ENCODE measurements at regions not wholly inside any gene's neighbourhood (a gene's known extent, or its start where the extent isn't known, plus 50 kb on each side); places are given as distances from the start of the nearest gene placed in this dataset.

DNA sequence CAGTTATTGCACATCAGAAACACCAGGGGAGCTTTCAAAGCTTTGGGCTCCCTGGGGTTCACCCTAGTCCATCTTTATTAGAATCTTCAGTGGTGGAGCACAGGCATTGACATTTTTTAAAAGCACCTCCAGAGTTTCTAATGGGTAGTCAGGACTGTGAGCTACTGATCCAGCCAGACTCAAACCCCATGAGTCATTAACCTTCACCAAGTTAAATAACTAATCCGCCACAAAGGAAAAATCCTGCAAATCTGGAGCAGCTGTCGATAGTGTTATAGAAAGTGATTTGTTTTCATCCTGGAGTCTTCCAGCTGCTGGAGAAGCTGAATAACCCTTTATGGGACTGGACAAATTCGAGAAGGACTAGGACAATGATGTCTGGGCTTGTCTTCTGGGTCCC, 93.2 kb upstream of the PIRT start:
- no peak for TF ChIP-seq HDGF (IDR thresholded peaks at IDR 0.05; ENCODE audit: borderline replicate concordance)
- no peak for TF ChIP-seq ZNF384 (IDR thresholded peaks at IDR 0.05)
- no peak for TF ChIP-seq SP1 (IDR thresholded peaks at IDR 0.05)
- no peak for TF ChIP-seq ARNT (IDR thresholded peaks at IDR 0.05)
- TF ChIP-seq BHLHE40 (IDR thresholded peaks at IDR 0.05; ENCODE audit: borderline replicate concordance): no peak
- TF ChIP-seq FOXM1 (IDR thresholded peaks at IDR 0.05; ENCODE audit: borderline replicate concordance): no peak
- no peak for TF ChIP-seq FOXA1 (IDR thresholded peaks at IDR 0.05)
- TF ChIP-seq ELF4 (IDR thresholded peaks at IDR 0.05): no peak
- TF ChIP-seq PKNOX1 (IDR thresholded peaks at IDR 0.05): no peak
- TF ChIP-seq SUZ12 (IDR thresholded peaks at IDR 0.05): no peak
- no peak for TF ChIP-seq L3MBTL2 (conservative IDR thresholded peaks at IDR 0.05)
- TF ChIP-seq FOXK2 (IDR thresholded peaks at IDR 0.05): no peak
- TF ChIP-seq TARDBP (IDR thresholded peaks at IDR 0.05): no peak
